ENCODE measurements at regions not wholly inside any gene's neighbourhood (a gene's known extent, or its start where the extent isn't known, plus 50 kb on each side); places are given as distances from the start of the nearest gene placed in this dataset.
A peak's percentile ranks its signal among the peaks of the same experiment; 100 is the strongest.

- no peak for TF ChIP-seq CTCF (conservative IDR thresholded peaks at IDR 0.05)
- no peak overlapping the region for H3K27ac ChIP-seq
These were observed 310.4 kb downstream of the IRS2 start for GRCh38 chr13:109476001-109476400.

- no peak overlapping the region for H3K27ac ChIP-seq
- no peak for TF ChIP-seq CTCF (conservative IDR thresholded peaks at IDR 0.05)
These were observed 318.3 kb downstream of the IRS2 start for GRCh38 chr13:109468123-109468522.

- no peak for TF ChIP-seq CTCF (conservative IDR thresholded peaks at IDR 0.05)
These were observed 321.2 kb downstream of the IRS2 start for GRCh38 chr13:109465148-109465547.

GRCh38 chr13:109454167-109454917 is 332.0 kb downstream of the IRS2 start:
- TF ChIP-seq CTCF (conservative IDR thresholded peaks at IDR 0.05), result no peak
- H3K27ac ChIP-seq, result no peak overlapping the region

More at GRCh38 chr13:109465148-109465547, 321.2 kb downstream of the IRS2 start:
- H3K27ac ChIP-seq, result no peak overlapping the region

- TF ChIP-seq CTCF (conservative IDR thresholded peaks at IDR 0.05), result no peak; the same call in 1 of the 2 replicates
- H3K27ac ChIP-seq, result no peak overlapping the region
These were observed 334.7 kb downstream of the IRS2 start for GRCh38 chr13:109451726-109452125.

- H3K27ac ChIP-seq, result no peak overlapping the region
- TF ChIP-seq CTCF (conservative IDR thresholded peaks at IDR 0.05), result no peak
These were observed 337.8 kb downstream of the IRS2 start for GRCh38 chr13:109448629-109449028.

- no peak overlapping the region for H3K27ac ChIP-seq
- TF ChIP-seq CTCF (conservative IDR thresholded peaks at IDR 0.05), result 0 out of 2 replicates have a peak, but pooled peaks have one; percentile 14
These were observed 338.7 kb downstream of the IRS2 start for GRCh38 chr13:109447667-109448066.
